GM18520 (cell line): ENCODE measurements at regions not wholly inside any gene's neighbourhood (a gene's known extent, or its start where the extent isn't known, plus 50 kb on each side); places are given as distances from the start of the nearest gene placed in this dataset.

Source experiments
- ATAC-seq: cut with Tn5 transposase; IDR thresholded peaks from one replicate; pipeline ENCODE4 v1.9.1; 2021; ENCODE audit not compliant: unreplicated experiment

DNA sequence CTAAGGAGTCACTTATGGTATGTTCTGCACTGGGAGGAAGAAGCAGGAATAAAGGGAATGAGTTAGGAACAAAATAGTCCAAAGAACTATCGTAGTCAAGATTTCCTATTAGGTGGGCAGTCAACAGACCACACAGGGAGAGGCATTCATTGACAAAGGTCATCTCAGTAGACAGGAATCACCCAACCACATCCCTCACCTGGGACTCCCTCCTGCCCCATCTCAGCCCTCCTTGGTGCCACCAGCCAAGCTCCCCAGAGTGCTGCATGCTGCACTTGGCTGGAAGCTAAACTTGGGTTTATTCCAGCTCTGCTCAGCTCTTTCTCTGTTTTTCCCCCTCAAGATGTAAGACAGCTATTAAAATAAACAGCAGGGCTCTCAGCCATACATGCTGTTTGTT is 72.3 kb upstream of the CTNNB1 start:
- no peak for ATAC-seq

GRCh38 chr3:41127414-41127813 is 71.9 kb upstream of the CTNNB1 start:
- ATAC-seq: no peak

DNA sequence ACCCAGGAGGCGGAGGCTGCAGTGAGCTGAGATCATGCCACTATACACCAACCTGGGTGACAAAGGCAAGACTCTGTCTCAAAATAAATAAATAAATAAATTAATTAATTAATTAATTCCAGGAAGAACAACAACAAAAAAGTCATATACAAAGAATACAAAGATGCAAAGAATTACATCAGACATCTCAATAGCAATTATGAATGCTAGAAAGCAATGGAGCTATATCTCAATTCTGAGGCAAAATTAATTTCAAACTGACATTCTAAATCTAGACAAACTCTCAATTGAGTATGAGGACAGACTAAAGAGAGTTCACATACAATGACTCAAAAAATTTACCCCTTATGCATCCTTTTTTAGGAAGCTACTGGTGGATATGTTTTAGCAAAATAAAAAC is 69.6 kb upstream of the CTNNB1 start:
- no peak for ATAC-seq

- no peak for ATAC-seq
These were observed 68.1 kb upstream of the CTNNB1 start for GRCh38 chr3:41131224-41131623.

- ATAC-seq: no peak
These were observed 61.6 kb upstream of the CTNNB1 start for GRCh38 chr3:41137686-41138111.

DNA sequence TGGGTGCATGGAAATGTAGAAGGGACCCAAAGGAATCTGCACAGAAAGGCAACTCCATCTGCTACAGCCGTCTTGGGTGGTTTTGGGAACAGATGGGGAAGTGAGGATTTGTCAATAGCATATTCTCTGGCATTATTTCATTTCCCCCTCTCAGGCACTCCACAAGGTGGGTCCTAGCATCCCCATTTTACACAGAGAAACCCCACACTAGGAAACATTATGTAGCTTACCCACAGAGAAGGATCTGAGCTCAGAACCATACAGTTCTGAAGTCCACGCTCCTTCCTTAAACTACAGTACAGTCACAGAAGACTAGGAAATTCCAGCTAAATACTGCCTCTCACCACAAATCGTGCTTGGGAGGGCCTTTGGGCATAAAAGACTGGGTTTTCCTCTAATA is 61.2 kb upstream of the CTNNB1 start:
- no peak for ATAC-seq

DNA sequence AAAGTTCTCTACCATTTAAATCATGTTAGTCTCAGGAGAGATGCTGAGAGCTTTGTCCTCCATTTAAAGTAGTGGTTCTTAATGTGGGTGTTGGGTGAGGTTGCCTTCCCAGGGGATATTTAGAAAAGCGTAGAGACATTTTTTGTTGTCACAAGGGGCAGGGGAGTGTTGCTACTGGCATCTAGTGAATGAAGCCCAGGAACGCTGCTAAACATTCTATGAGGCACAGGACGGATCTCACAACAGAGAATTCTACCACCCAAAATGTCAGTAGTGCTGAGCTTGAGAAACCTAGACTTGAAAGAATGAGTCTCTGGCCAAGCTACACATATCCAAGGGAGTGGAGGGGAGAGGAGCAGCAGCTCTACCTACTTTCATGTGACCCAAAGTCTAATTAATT is 60.7 kb upstream of the CTNNB1 start:
- ATAC-seq: no peak

- no peak for ATAC-seq
These were observed 59.1 kb upstream of the CTNNB1 start for GRCh38 chr3:41140242-41140641.

DNA sequence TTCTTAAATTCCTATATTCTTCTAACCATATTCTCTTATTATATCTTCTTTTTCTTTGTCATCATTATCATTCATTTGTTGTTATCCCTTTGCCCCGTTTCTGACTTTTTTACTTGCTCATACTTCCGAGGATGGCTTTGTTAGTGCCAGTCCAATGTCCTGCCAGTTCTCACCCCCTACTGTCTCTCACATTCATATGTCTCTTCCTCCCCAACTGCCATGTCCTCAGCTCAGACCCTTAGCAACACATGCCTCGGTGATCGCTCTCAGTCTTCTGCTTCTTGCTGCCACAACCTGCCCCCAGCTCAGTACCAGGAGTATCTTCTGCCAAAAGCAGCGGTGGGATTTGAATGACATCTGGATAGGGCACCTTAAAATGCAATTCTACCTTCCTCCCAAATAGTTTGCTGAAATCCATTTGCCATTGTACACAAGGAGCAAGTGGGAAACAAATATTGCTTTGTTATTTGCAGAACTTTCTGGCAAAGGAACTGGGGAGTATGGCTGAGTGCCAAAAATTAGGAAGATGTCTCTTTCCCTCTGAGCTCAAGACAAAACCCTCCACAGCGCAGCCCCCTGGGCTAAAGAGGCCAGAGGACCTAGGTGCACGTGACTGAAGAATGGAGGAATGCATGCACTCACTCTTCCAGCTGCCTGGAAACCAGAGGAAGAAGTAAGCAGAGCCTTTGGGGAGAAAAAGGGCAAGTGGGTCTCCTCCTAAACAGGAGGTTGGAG is 57.7 kb upstream of the CTNNB1 start:
- ATAC-seq: no peak

DNA sequence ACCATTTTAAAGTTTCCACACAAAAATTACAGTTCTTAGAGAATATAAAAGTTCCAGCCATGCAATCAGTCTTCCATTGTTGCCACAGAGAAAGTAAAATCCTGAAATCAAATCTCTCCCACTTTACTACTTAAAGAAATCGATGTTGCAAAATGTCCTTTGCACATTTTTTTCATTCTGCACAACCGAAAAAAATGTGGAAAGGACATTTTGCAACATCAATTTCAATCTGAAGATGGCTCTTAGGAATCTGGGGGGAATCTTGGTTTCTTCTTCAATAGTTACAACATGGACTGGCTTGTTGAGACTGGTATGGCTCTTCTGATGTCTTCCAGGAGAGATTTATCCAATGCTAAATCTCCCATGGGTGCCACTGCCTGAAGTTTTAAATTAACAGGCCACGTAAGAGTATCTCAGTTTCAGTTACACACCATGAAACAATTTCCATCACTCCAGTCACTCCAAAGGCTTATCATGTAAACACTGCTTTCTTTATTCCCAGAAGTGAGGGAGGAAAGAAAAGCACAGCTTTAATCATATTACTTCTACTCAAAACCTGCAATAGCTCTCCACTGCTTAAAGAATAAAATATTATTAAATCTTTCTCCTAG is 55.8 kb upstream of the CTNNB1 start:
- no peak for ATAC-seq

DNA sequence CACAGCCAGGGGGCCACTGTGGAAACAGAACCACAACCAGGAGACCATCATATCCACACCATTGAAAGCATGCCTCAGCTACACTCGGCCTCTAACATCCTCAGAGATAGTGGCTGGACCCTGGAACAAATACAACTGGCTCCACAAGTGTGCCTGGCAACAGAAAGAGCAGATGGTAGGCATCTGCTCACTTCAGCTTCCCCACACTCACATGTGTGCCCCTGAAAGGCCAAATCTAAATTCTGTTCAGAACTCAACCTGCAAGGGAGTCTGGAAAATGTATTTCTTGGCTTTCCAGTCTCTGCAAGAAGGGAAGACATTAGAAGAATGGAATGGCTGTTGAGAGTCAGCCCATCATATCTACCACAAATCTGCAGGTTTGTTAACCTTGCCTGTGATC is 54.7 kb upstream of the CTNNB1 start:
- no peak for ATAC-seq

DNA sequence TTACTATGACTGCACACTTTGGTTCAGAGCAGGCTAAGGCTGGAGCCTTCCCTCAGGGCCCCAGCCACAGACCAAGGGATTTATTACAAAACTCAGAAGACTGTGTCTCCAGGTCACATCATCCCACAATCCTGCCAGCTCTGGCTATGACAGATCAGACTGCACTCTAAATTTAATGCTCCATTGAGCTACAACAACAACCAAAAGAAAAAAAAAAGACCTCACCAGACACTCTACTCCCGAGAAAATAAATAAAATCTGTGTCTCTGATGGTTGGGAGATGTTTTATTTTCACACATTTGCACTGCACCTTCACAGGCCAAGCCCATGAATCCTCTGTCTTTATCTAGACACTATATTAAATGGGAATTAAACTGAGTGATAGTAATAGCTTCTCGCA is 50.8 kb upstream of the CTNNB1 start:
- no peak for ATAC-seq

DNA sequence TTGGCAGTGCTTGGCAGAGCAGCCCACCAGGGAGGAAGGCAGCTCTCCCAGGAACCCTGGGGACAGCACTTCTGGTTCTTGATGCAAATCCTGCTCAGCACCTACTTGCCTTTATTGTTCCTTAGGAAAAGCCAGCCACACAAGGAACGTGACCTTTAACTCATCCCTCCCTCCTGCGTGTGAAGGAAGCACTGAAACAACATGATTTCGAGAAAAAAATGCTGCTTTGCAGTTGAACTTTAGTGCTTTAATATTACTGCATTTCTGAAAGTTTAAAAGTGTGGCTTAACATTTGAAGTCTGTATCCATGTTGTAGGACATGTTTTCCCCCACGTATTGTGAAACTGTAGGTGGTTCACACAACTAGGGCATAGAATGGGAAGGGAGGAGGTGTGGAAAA is 50.4 kb upstream of the CTNNB1 start:
- ATAC-seq: no peak
